Brain microvascular endothelial cell (primary cell): ENCODE measurements at regions not wholly inside any gene's neighbourhood (a gene's known extent, or its start where the extent isn't known, plus 50 kb on each side); places are given as distances from the start of the nearest gene placed in this dataset.

ENCODE experiments used
- DNase-seq: peaks from one replicate; pipeline ENCODE4 v3.0.0-alpha.2; 2020
- H3K27ac ChIP-seq: fragments of 250-450 bp; sonication (Bioruptor Pico); 2 replicates; pipeline ENCODE4 v1.5.1; 2020; ENCODE audit warnings: mild to moderate bottlenecking, moderate library complexity
- H3K27me3 ChIP-seq: fragments of 250-450 bp; sonication (Bioruptor Pico); replicated peaks from 2 replicates; pipeline ENCODE4 v1.5.1; 2020; ENCODE audit warnings: mild to moderate bottlenecking
- H3K36me3 ChIP-seq: fragments of 250-450 bp; sonication (Bioruptor Pico); replicated peaks from 2 replicates; pipeline ENCODE4 v1.5.1; 2020; ENCODE audit warnings: mild to moderate bottlenecking
- H3K4me3 ChIP-seq: 2 replicates; pipeline ENCODE4 v1.5.1; 2011; ENCODE audit warnings: low read depth, mild to moderate bottlenecking, control low read depth, low read length, moderate library complexity
- CTCF ChIP-seq: IDR thresholded peaks from 2 replicates; pipeline ENCODE4 v1.5.1; 2011; ENCODE audit warnings: low read depth, mild to moderate bottlenecking, moderate library complexity, low read length, control low read depth, inconsistent platforms; ENCODE audit errors: missing control alignments
- in situ Hi-C: cut with HindIII; loops from 2 replicates; pipeline ENCODE4 v1.10.0; 2017; ENCODE audit warnings: low sequenced_read_pairs, low pct_ligation_motif_present

- in situ Hi-C loops, result no loop called here
- Histone ChIP-seq H3K4me3 (no peak overlapping the region), H3K27ac (no peak overlapping the region), H3K36me3 (no peaks in the 10 kb centered on the region), H3K27me3 (no peaks in the 10 kb centered on the region)
- TF ChIP-seq CTCF, result no peak
- DNase-seq, result no peak
These were observed 1860.7 kb upstream of the WWC1 start for GRCh38 chr5:166430491-166431319.

GRCh38 chr5:166431456-166431855 is 1860.0 kb upstream of the WWC1 start:
- no peak overlapping the region for H3K4me3 ChIP-seq
- H3K27ac ChIP-seq, result no peak overlapping the region
- no peak for DNase-seq
- no peaks in the 10 kb centered on the region for H3K27me3 ChIP-seq
- H3K36me3 ChIP-seq, result no peaks in the 10 kb centered on the region
- TF ChIP-seq CTCF, result no peak
- in situ Hi-C loops, result no loop called here

GRCh38 chr5:166433679-166434078 is 1857.8 kb upstream of the WWC1 start:
- TF ChIP-seq CTCF, result peak; percentile 9
- no peaks in the 10 kb centered on the region for H3K36me3 ChIP-seq
- H3K27me3 ChIP-seq, result no peaks in the 10 kb centered on the region
- H3K27ac ChIP-seq, result no peak overlapping the region
- H3K4me3 ChIP-seq, result no peak overlapping the region
- in situ Hi-C loops, result no loop called here
- no peak for DNase-seq

GRCh38 chr5:166436872-166437271 is 1854.6 kb upstream of the WWC1 start:
- Histone ChIP-seq H3K4me3 (no peak overlapping the region), H3K36me3 (no peaks in the 10 kb centered on the region), H3K27me3 (no peaks in the 10 kb centered on the region), H3K27ac (no peak overlapping the region)
- in situ Hi-C loops, result no loop called here
- no peak for TF ChIP-seq CTCF
- DNase-seq, result no peak

- no peak for DNase-seq
- Histone ChIP-seq H3K27ac (no peak overlapping the region), H3K4me3 (no peak overlapping the region), H3K36me3 (no peaks in the 10 kb centered on the region), H3K27me3 (no peaks in the 10 kb centered on the region)
- no peak for TF ChIP-seq CTCF
- in situ Hi-C loops, result no loop called here
These were observed 1805.1 kb upstream of the WWC1 start for GRCh38 chr5:166486348-166486747.

- Histone ChIP-seq H3K27ac (no peak overlapping the region), H3K4me3 (no peak overlapping the region), H3K36me3 (no peaks in the 10 kb centered on the region), H3K27me3 (no peaks in the 10 kb centered on the region)
- TF ChIP-seq CTCF, result no peak
- in situ Hi-C loops, result no loop called here
- no peak for DNase-seq
These were observed 1802.9 kb upstream of the WWC1 start for GRCh38 chr5:166488560-166488959.
